Panc1 (cell line): ENCODE measurements at regions not wholly inside any gene's neighbourhood (a gene's known extent, or its start where the extent isn't known, plus 50 kb on each side); places are given as distances from the start of the nearest gene placed in this dataset.

Experiments
- POLR2AphosphoS5 ChIP-seq: IDR thresholded peaks from 2 replicates; pipeline ENCODE4 v1.6.1; 2012; ENCODE audit warnings: mild to moderate bottlenecking, low read depth, low read length, moderate library complexity
- SIN3A ChIP-seq: IDR thresholded peaks from 2 replicates; pipeline ENCODE4 v1.6.1; 2012; ENCODE audit warnings: low read depth, mild to moderate bottlenecking, low read length, moderate library complexity, borderline replicate concordance; ENCODE audit not compliant: insufficient read depth
- TF ChIP-seq, protein P1 (sequence below): fragments of 450-650 bp; IDR thresholded peaks from 2 replicates; pipeline ENCODE4 v1.5.1; 2017; ENCODE audit warnings: mild to moderate bottlenecking
- TF ChIP-seq, protein P2 (sequence below), 2 experiments: IDR thresholded peaks; 2 replicates each; pipeline ENCODE4 v1.6.1; 2011 to 2012; ENCODE audit warnings: low read depth in 2 of 2, control low read depth in 1 of 2, low read length in 1 of 2, mild to moderate bottlenecking in 1 of 2, moderate library complexity in 1 of 2; ENCODE audit not compliant: insufficient read depth in 1 of 2

DNA sequence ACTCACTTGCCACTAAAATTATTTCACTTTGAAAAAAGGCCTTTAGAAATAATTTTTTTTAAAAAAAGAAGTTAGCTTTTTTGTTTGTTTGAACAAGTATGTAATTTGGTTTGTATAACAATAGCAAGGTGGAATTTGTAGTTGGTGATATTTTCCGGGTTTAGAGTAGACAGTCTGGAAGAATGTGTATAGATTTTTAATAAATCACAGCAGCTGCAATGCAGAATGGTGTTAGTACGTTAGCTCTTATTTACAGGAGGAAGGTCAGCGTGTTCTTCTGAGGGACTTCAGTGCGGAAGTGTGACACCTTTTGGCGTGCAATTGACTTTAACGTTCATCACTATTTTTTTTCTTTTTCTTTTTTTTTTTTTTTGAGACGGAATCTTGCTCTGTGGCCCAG, 115.4 kb downstream of the PLEKHG1 start:
- TF ChIP-seq, protein P1, sequence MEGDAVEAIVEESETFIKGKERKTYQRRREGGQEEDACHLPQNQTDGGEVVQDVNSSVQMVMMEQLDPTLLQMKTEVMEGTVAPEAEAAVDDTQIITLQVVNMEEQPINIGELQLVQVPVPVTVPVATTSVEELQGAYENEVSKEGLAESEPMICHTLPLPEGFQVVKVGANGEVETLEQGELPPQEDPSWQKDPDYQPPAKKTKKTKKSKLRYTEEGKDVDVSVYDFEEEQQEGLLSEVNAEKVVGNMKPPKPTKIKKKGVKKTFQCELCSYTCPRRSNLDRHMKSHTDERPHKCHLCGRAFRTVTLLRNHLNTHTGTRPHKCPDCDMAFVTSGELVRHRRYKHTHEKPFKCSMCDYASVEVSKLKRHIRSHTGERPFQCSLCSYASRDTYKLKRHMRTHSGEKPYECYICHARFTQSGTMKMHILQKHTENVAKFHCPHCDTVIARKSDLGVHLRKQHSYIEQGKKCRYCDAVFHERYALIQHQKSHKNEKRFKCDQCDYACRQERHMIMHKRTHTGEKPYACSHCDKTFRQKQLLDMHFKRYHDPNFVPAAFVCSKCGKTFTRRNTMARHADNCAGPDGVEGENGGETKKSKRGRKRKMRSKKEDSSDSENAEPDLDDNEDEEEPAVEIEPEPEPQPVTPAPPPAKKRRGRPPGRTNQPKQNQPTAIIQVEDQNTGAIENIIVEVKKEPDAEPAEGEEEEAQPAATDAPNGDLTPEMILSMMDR: no peak
- TF ChIP-seq, protein P2, sequence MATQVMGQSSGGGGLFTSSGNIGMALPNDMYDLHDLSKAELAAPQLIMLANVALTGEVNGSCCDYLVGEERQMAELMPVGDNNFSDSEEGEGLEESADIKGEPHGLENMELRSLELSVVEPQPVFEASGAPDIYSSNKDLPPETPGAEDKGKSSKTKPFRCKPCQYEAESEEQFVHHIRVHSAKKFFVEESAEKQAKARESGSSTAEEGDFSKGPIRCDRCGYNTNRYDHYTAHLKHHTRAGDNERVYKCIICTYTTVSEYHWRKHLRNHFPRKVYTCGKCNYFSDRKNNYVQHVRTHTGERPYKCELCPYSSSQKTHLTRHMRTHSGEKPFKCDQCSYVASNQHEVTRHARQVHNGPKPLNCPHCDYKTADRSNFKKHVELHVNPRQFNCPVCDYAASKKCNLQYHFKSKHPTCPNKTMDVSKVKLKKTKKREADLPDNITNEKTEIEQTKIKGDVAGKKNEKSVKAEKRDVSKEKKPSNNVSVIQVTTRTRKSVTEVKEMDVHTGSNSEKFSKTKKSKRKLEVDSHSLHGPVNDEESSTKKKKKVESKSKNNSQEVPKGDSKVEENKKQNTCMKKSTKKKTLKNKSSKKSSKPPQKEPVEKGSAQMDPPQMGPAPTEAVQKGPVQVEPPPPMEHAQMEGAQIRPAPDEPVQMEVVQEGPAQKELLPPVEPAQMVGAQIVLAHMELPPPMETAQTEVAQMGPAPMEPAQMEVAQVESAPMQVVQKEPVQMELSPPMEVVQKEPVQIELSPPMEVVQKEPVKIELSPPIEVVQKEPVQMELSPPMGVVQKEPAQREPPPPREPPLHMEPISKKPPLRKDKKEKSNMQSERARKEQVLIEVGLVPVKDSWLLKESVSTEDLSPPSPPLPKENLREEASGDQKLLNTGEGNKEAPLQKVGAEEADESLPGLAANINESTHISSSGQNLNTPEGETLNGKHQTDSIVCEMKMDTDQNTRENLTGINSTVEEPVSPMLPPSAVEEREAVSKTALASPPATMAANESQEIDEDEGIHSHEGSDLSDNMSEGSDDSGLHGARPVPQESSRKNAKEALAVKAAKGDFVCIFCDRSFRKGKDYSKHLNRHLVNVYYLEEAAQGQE (IDR thresholded peaks at IDR 0.05; ENCODE audit: insufficient read depth in 1 of 2, low read depth in 2 of 2, low read length in 1 of 2): no peak
- TF ChIP-seq POLR2AphosphoS5 (no peak), SIN3A (no peak)
